ENCODE measurements at regions not wholly inside any gene's neighbourhood (a gene's known extent, or its start where the extent isn't known, plus 50 kb on each side); places are given as distances from the start of the nearest gene placed in this dataset.

GRCh38 chr2:199554026-199554425 is 96.3 kb upstream of the SATB2 start:
- H3K4me3 ChIP-seq (ENCODE audit: control extremely low read depth in 1 of 5, extremely low read depth in 1 of 5, insufficient read depth in 1 of 5, low read depth in 2 of 5, low read length in 4 of 5), result no peak overlapping the region
- H4K20me1 ChIP-seq (ENCODE audit: control insufficient read depth, insufficient read depth, low read length, poor library complexity, severe bottlenecking), result no peaks in the 10 kb centered on the region
- H2AFZ ChIP-seq (ENCODE audit: insufficient read depth, low read depth, low read length, poor library complexity, severe bottlenecking), result no peak overlapping the region
- H3K27me3 ChIP-seq (replicated peaks in 1 of 4; ENCODE audit: control extremely low read depth in 1 of 4, control insufficient read depth in 3 of 4, insufficient read depth in 4 of 4, low read length in 3 of 4), result no peaks in the 10 kb centered on the region
- Mint-ChIP-seq H3K27ac (no peak overlapping the region), H3K4me1 (no peaks in the 10 kb centered on the region), H3K4me3 (no peak overlapping the region), H3K9me3 (ENCODE audit: insufficient read depth) (no peaks in the 10 kb centered on the region), H3K27me3 (peaks cover 3% of the 10 kb centered on the region)
- no peak overlapping the region for H3K27ac ChIP-seq (ENCODE audit: low read length in 2 of 2)
- CTCF ChIA-PET, result no interaction called here
- TF ChIP-seq CTCF (IDR thresholded peaks at IDR 0.05) (no peak), EZH2 (IDR thresholded peaks at IDR 0.05; ENCODE audit: borderline replicate concordance, insufficient read depth, low read depth, low read length, poor library complexity, severe bottlenecking) (no peak)
- no peak for ATAC-seq (ENCODE audit: low read depth)
- H3K9ac ChIP-seq (ENCODE audit: low read length), result no peak overlapping the region
- no peaks in the 10 kb centered on the region for H3K79me2 ChIP-seq (ENCODE audit: control insufficient read depth, insufficient read depth, low read length)
- no peak for DNase-seq
- H3K9me3 ChIP-seq (ENCODE audit: control extremely low read depth in 1 of 3, control insufficient read depth in 2 of 3, insufficient read depth in 1 of 3, low read length in 2 of 3), result peaks cover 0 to 8% (median 0%) of the 10 kb centered on the region in 3 donors
- no CpG with 5 or more reads among the region's 2 CpGs for WGBS (ENCODE audit: insufficient coverage)
- H3K4me1 ChIP-seq (ENCODE audit: control insufficient read depth in 2 of 2, insufficient read depth in 2 of 2, low read length in 2 of 2), result no peaks in the 10 kb centered on the region
- no peaks in the 10 kb centered on the region for H3K36me3 ChIP-seq (replicated peaks in 1 of 2; ENCODE audit: control extremely low read depth in 1 of 2, control insufficient read depth in 1 of 2, extremely low read depth in 1 of 2, insufficient read depth in 2 of 2, low read length in 1 of 2)
- POLR2A ChIA-PET, result no interaction called here
- intact Hi-C loops (cut with micrococcal nuclease), result no loop called here
- no peak overlapping the region for H3K4me2 ChIP-seq (replicated peaks; ENCODE audit: low read depth, low read length, poor library complexity, severe bottlenecking)

- TF ChIP-seq CTCF (IDR thresholded peaks at IDR 0.05) (no peak), EZH2 (IDR thresholded peaks at IDR 0.05; ENCODE audit: borderline replicate concordance, insufficient read depth, low read depth, low read length, poor library complexity, severe bottlenecking) (no peak)
- Mint-ChIP-seq H3K4me3 (no peak overlapping the region), H3K27me3 (peaks cover 3% of the 10 kb centered on the region), H3K9me3 (ENCODE audit: insufficient read depth) (no peaks in the 10 kb centered on the region), H3K27ac (no peak overlapping the region), H3K4me1 (no peaks in the 10 kb centered on the region)
- Histone ChIP-seq H3K4me2 (replicated peaks; ENCODE audit: low read depth, low read length, poor library complexity, severe bottlenecking) (no peak overlapping the region), H3K4me1 (ENCODE audit: control insufficient read depth in 2 of 2, insufficient read depth in 2 of 2, low read length in 2 of 2) (no peaks in the 10 kb centered on the region), H3K9ac (ENCODE audit: low read length) (no peak overlapping the region), H3K9me3 (ENCODE audit: control extremely low read depth in 1 of 3, control insufficient read depth in 2 of 3, insufficient read depth in 1 of 3, low read length in 2 of 3) (peaks cover 0 to 2% (median 0%) of the 10 kb centered on the region in 3 donors), H2AFZ (ENCODE audit: insufficient read depth, low read depth, low read length, poor library complexity, severe bottlenecking) (no peak overlapping the region), H3K27me3 (replicated peaks in 1 of 4; ENCODE audit: control extremely low read depth in 1 of 4, control insufficient read depth in 3 of 4, insufficient read depth in 4 of 4, low read length in 3 of 4) (no peaks in the 10 kb centered on the region), H3K79me2 (ENCODE audit: control insufficient read depth, insufficient read depth, low read length) (no peaks in the 10 kb centered on the region), H3K36me3 (replicated peaks in 1 of 2; ENCODE audit: control extremely low read depth in 1 of 2, control insufficient read depth in 1 of 2, extremely low read depth in 1 of 2, insufficient read depth in 2 of 2, low read length in 1 of 2) (no peaks in the 10 kb centered on the region), H4K20me1 (ENCODE audit: control insufficient read depth, insufficient read depth, low read length, poor library complexity, severe bottlenecking) (no peaks in the 10 kb centered on the region), H3K27ac (ENCODE audit: low read length in 2 of 2) (no peak overlapping the region), H3K4me3 (ENCODE audit: control extremely low read depth in 1 of 5, extremely low read depth in 1 of 5, insufficient read depth in 1 of 5, low read depth in 2 of 5, low read length in 4 of 5) (no peak overlapping the region)
- ATAC-seq (ENCODE audit: low read depth) (no peak), DNase-seq (no peak)
- POLR2A ChIA-PET, result no interaction called here
- CTCF ChIA-PET, result no interaction called here
- WGBS (ENCODE audit: insufficient coverage), result 89% methylated on average over 5 of the region's 6 CpGs
- intact Hi-C loops (cut with micrococcal nuclease), result no loop called here
Measured at GRCh38 chr2:199552141-199552540, 94.4 kb upstream of the SATB2 start.

Data from B cell (primary cell).